Esophagus squamous epithelium (tissue), 5 donors: ENCODE measurements at regions not wholly inside any gene's neighbourhood (a gene's known extent, or its start where the extent isn't known, plus 50 kb on each side); places are given as distances from the start of the nearest gene placed in this dataset.

ENCODE experiments used
- DNase-seq: peaks from one replicate; lab custom pipeline; 2025; lab: John Stamatoyannopoulos, UW
- H3K27ac ChIP-seq, 4 donors: fragments of 200-600 bp; sonication (generic); one replicate each; pipeline ENCODE4 v1.5.1; 2016 to 2019; ENCODE audit warnings: mild to moderate bottlenecking in 1 of 4
- H3K27me3 ChIP-seq, 4 donors: fragments of 200-600 bp; sonication (generic); 1 replicate in 3 of 4; 2 replicates in 1 of 4; pipeline versions ENCODE4 v1.5.1 to v1.6.0; 2017 to 2021; ENCODE audit warnings: antibody characterized with exemption in 1 of 4
- H3K36me3 ChIP-seq, 3 donors: fragments of 200-600 bp; sonication (generic); one replicate each; pipeline ENCODE4 v1.5.1; 2016 to 2019
- H3K4me1 ChIP-seq, 3 donors: fragments of 200-600 bp; sonication (generic); one replicate each; pipeline ENCODE4 v1.5.1; 2017 to 2019
- H3K4me3 ChIP-seq, 4 donors: fragments of 200-600 bp; sonication (generic); 1 replicate in 3 of 4; 2 replicates in 1 of 4; pipeline ENCODE4 v1.5.1; 2016 to 2019; ENCODE audit warnings: mild to moderate bottlenecking in 2 of 4, moderate library complexity in 1 of 4
- H3K9me3 ChIP-seq, 3 donors: fragments of 200-600 bp; sonication (generic); one replicate each; pipeline ENCODE4 v1.5.1; 2016 to 2019
- POLR2A ChIP-seq, 4 donors: fragments of 450-650 bp; IDR thresholded peaks; one replicate each; pipeline ENCODE4 v1.6.1; 2017; ENCODE audit warnings: antibody characterized with exemption in 4 of 4, mild to moderate bottlenecking in 4 of 4, moderate library complexity in 3 of 4
- WGBS, 2 donors: methylation state at CpG; one replicate each; pipeline ENCODE4 v1.1.5; 2018; 5-methylcytosine and 5-hydroxymethylcytosine counted together
- intact Hi-C: fragments of 100-400 bp; cut with DNase I; formaldehyde crosslinking; loops from one replicate; pipeline ENCODE4 v1.15.0; 2022
- TF ChIP-seq, protein P1 (sequence below), 6 experiments: fragments of 450-650 bp in 4 of 6; fragments of 200-600 bp in 2 of 6; sonication (generic) in 2 of 6; IDR thresholded peaks; one replicate each; pipeline ENCODE4 v1.5.1; 2016 to 2019; ENCODE audit warnings: antibody characterized with exemption in 6 of 6, mild to moderate bottlenecking in 4 of 6, moderate library complexity in 4 of 6
- donor health status: DM: yes; HTN: yes; CAD: no.

- no peak for DNase-seq
- no peaks in the 10 kb centered on the region for H3K9me3 ChIP-seq
- no peak overlapping the region for H3K4me3 ChIP-seq
- 31 to 49% methylated on average over 2 of the region's 2 CpGs for WGBS, 2 donors
- H3K36me3 ChIP-seq: no peaks in the 10 kb centered on the region
- TF ChIP-seq, protein P1, sequence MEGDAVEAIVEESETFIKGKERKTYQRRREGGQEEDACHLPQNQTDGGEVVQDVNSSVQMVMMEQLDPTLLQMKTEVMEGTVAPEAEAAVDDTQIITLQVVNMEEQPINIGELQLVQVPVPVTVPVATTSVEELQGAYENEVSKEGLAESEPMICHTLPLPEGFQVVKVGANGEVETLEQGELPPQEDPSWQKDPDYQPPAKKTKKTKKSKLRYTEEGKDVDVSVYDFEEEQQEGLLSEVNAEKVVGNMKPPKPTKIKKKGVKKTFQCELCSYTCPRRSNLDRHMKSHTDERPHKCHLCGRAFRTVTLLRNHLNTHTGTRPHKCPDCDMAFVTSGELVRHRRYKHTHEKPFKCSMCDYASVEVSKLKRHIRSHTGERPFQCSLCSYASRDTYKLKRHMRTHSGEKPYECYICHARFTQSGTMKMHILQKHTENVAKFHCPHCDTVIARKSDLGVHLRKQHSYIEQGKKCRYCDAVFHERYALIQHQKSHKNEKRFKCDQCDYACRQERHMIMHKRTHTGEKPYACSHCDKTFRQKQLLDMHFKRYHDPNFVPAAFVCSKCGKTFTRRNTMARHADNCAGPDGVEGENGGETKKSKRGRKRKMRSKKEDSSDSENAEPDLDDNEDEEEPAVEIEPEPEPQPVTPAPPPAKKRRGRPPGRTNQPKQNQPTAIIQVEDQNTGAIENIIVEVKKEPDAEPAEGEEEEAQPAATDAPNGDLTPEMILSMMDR (IDR thresholded peaks at IDR 0.05): no peak
- no peak for TF ChIP-seq POLR2A (IDR thresholded peaks at IDR 0.05)
- no peak overlapping the region for H3K27ac ChIP-seq
- intact Hi-C loops: no loop called here
- peaks cover 0 to 6% (median 0%) of the 10 kb centered on the region in 4 donors for H3K27me3 ChIP-seq
- H3K4me1 ChIP-seq: no peaks in the 10 kb centered on the region
These were observed 115.1 kb upstream of the SOX4 start for GRCh38 chr6:21478411-21478810.

- Histone ChIP-seq H3K9me3 (no peaks in the 10 kb centered on the region), H3K4me1 (no peaks in the 10 kb centered on the region), H3K27ac (no peak overlapping the region), H3K36me3 (no peaks in the 10 kb centered on the region), H3K4me3 (peak overlapping the region in 2 of 4 donors; percentile 10 to 51), H3K27me3 (peaks cover 0 to 6% (median 0%) of the 10 kb centered on the region in 4 donors)
- TF ChIP-seq, protein P1 (IDR thresholded peaks at IDR 0.05): no peak
- TF ChIP-seq POLR2A (IDR thresholded peaks at IDR 0.05): no peak
- DNase-seq: no peak
- intact Hi-C loops: no loop called here
- 40% methylated on average over 15 of the region's 15 CpGs for WGBS, 2 donors
These were observed 114.5 kb upstream of the SOX4 start for GRCh38 chr6:21478883-21479539.

DNA sequence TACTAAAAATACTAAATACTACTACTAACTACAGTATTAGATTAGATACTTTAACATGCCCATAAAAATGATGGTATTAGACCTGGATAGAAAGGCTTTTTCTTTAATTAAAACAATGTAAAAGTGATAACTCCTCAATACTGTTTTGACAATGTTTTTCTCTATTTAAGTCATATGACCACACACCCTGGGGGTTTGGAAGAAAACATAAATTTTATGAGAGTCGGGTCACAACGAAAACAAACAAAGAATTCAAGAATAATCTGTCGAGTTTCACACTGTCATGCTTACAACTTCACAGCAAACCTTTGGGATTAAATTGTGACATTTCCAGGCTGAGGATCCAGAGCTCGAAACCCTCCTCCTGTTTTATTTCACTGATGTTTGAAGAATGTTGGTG, 107.4 kb upstream of the SOX4 start:
- Histone ChIP-seq H3K9me3 (no peaks in the 10 kb centered on the region), H3K27me3 (no peaks in the 10 kb centered on the region), H3K36me3 (no peaks in the 10 kb centered on the region), H3K4me3 (no peak overlapping the region), H3K27ac (no peak overlapping the region), H3K4me1 (no peaks in the 10 kb centered on the region)
- 55 to 58% methylated on average over 4 of the region's 4 CpGs for WGBS, 2 donors
- TF ChIP-seq, protein P1 (IDR thresholded peaks at IDR 0.05): no peak
- no peak for TF ChIP-seq POLR2A (IDR thresholded peaks at IDR 0.05)
- DNase-seq: no peak
- intact Hi-C loops: no loop called here

DNA sequence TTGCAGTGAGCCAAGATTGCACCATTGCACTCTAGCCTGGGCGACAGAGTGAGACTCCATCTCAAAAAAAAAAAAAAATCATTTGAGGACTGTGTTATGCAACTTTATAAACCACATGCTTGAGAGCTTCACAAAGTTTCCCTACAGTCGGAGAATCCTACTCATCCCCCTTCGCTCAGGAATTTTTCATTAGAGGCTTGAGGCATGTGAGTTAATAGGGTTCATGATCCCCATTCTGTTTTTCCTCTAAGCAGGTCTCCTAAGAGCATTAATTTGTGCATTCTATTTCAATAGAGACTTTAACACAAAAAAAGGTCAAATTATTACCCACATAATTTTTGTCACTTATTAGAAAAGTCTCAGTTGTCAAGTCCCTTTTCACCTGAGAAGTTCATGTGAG, 103.7 kb upstream of the SOX4 start:
- intact Hi-C loops: no loop called here
- TF ChIP-seq, protein P1 (IDR thresholded peaks at IDR 0.05): no peak
- TF ChIP-seq POLR2A (IDR thresholded peaks at IDR 0.05): no peak
- Histone ChIP-seq H3K27ac (no peak overlapping the region), H3K9me3 (no peaks in the 10 kb centered on the region), H3K36me3 (no peaks in the 10 kb centered on the region), H3K4me3 (no peak overlapping the region), H3K27me3 (no peaks in the 10 kb centered on the region), H3K4me1 (no peaks in the 10 kb centered on the region)
- WGBS, 2 donors: 84 to 90% methylated on average over 3 of the region's 3 CpGs
- no peak for DNase-seq

GRCh38 chr6:21491955-21492354, 101.6 kb upstream of the SOX4 start:
- Histone ChIP-seq H3K4me3 (no peak overlapping the region), H3K4me1 (peaks cover 0 to 9% (median 0%) of the 10 kb centered on the region in 3 donors), H3K27ac (no peak overlapping the region), H3K9me3 (no peaks in the 10 kb centered on the region), H3K27me3 (no peaks in the 10 kb centered on the region), H3K36me3 (no peaks in the 10 kb centered on the region)
- no peak for DNase-seq
- intact Hi-C loops: no loop called here
- 93 to 100% methylated on average over 3 of the region's 3 CpGs for WGBS, 2 donors
- TF ChIP-seq, protein P1 (IDR thresholded peaks at IDR 0.05): no peak
- TF ChIP-seq POLR2A (IDR thresholded peaks at IDR 0.05): no peak
